Smooth muscle cell (in vitro differentiated cells): ENCODE measurements at regions not wholly inside any gene's neighbourhood (a gene's known extent, or its start where the extent isn't known, plus 50 kb on each side); places are given as distances from the start of the nearest gene placed in this dataset.
"Not testable (repeated sequence)": the region's sequence is repeated elsewhere in the genome, so short reads cannot be mapped to it uniquely, and the experiment has no call there.

Experiments used
- DNase-seq: peaks from one replicate; lab custom pipeline; 2025; ENCODE audit not compliant: unreplicated experiment; lab: John Stamatoyannopoulos, UW
- H2AFZ ChIP-seq: fragments of 200-600 bp; sonication (generic); 2 replicates; pipeline ENCODE4 v1.6.0; 2016; ENCODE audit warnings: antibody characterized with exemption, low read depth, mild to moderate bottlenecking
- H3F3A ChIP-seq: fragments of 200-600 bp; sonication (generic); 2 replicates; pipeline ENCODE4 v1.6.0; 2017; ENCODE audit warnings: antibody characterized with exemption, low read depth
- H3K27ac ChIP-seq: fragments of 200-600 bp; sonication (generic); 2 replicates; pipeline ENCODE4 v1.5.1; 2016; ENCODE audit warnings: low read depth, mild to moderate bottlenecking
- H3K27me3 ChIP-seq: fragments of 200-600 bp; sonication (generic); 2 replicates; pipeline ENCODE4 v1.6.1; 2016; ENCODE audit warnings: low read depth, mild to moderate bottlenecking
- H3K36me3 ChIP-seq: fragments of 200-600 bp; sonication (generic); 2 replicates; pipeline ENCODE4 v1.5.1; 2016; ENCODE audit warnings: low read depth
- H3K4me1 ChIP-seq: fragments of 200-600 bp; sonication (generic); 2 replicates; pipeline ENCODE4 v1.5.1; 2016; ENCODE audit warnings: low read depth
- H3K4me2 ChIP-seq: fragments of 200-600 bp; sonication (generic); 2 replicates; pipeline ENCODE4 v1.6.0; 2016; ENCODE audit warnings: mild to moderate bottlenecking
- H3K4me3 ChIP-seq: fragments of 200-600 bp; sonication (generic); 2 replicates; pipeline ENCODE4 v1.5.1; 2016; ENCODE audit warnings: mild to moderate bottlenecking
- H3K79me2 ChIP-seq: fragments of 200-600 bp; sonication (generic); 2 replicates; pipeline ENCODE4 v1.6.0; 2016; ENCODE audit warnings: low read depth, mild to moderate bottlenecking
- H3K9ac ChIP-seq: fragments of 200-600 bp; sonication (generic); 2 replicates; pipeline ENCODE4 v1.6.0; 2016; ENCODE audit warnings: low read depth
- H3K9me3 ChIP-seq: fragments of 200-600 bp; sonication (generic); replicated peaks from 2 replicates; pipeline ENCODE4 v1.5.1; 2016; ENCODE audit warnings: low read depth
- H4K20me1 ChIP-seq: fragments of 200-600 bp; sonication (generic); 2 replicates; pipeline ENCODE4 v1.6.0; 2016; ENCODE audit warnings: low read depth
- WGBS: methylation state at CpG from one replicate; pipeline ENCODE4 v1.1.7; 2016; ENCODE audit warnings: low lambda C conversion rate; 5-methylcytosine and 5-hydroxymethylcytosine counted together
- TF ChIP-seq, protein P1 (sequence below): fragments of 200-600 bp; sonication (generic); IDR thresholded peaks from 2 replicates; pipeline ENCODE4 v1.5.1; 2017; ENCODE audit warnings: borderline replicate concordance, mild to moderate bottlenecking, antibody characterized with exemption; ENCODE audit not compliant: insufficient read depth, poor library complexity, severe bottlenecking

DNA sequence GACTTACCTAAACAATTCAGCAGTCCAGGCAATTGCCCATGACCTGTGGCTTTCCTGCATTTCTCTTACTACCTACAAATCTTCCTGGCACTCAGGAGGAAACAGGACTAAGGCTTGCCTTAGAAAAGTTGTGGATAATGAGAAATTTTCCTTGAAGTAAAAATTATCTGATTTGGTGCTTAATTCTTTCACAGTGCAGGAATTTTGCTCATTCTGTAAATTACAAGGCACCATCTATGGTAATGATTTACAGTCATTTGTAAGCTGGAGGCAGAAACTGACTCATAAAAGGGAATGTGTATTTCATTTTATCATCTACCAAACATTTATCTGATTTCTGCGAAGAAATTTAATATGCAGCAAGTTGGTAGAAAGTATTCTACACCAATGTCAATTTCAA, 211.5 kb upstream of the FKBP1C start:
- H3K4me3 ChIP-seq: no peak overlapping the region
- 76% methylated on average over 1 of the region's 1 CpG for WGBS
- H3K9me3 ChIP-seq: no peaks in the 10 kb centered on the region
- peak overlapping the region; percentile 65 for H2AFZ ChIP-seq
- H3K4me2 ChIP-seq: peak overlapping the region; percentile 60
- peak overlapping the region; percentile 13 for H3K9ac ChIP-seq
- no peaks in the 10 kb centered on the region for H4K20me1 ChIP-seq
- H3K36me3 ChIP-seq: no peaks in the 10 kb centered on the region
- DNase-seq: no peak
- no peaks in the 10 kb centered on the region for H3K27me3 ChIP-seq
- no peaks in the 10 kb centered on the region for H3F3A ChIP-seq
- H3K79me2 ChIP-seq: no peaks in the 10 kb centered on the region
- TF ChIP-seq, protein P1, sequence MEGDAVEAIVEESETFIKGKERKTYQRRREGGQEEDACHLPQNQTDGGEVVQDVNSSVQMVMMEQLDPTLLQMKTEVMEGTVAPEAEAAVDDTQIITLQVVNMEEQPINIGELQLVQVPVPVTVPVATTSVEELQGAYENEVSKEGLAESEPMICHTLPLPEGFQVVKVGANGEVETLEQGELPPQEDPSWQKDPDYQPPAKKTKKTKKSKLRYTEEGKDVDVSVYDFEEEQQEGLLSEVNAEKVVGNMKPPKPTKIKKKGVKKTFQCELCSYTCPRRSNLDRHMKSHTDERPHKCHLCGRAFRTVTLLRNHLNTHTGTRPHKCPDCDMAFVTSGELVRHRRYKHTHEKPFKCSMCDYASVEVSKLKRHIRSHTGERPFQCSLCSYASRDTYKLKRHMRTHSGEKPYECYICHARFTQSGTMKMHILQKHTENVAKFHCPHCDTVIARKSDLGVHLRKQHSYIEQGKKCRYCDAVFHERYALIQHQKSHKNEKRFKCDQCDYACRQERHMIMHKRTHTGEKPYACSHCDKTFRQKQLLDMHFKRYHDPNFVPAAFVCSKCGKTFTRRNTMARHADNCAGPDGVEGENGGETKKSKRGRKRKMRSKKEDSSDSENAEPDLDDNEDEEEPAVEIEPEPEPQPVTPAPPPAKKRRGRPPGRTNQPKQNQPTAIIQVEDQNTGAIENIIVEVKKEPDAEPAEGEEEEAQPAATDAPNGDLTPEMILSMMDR: no peak
- H3K4me1 ChIP-seq: peaks cover 20% of the 10 kb centered on the region
- peak overlapping the region; percentile 86 for H3K27ac ChIP-seq

- not testable (repeated sequence) for H3K9ac ChIP-seq, DNase-seq, H2AFZ ChIP-seq, H3F3A ChIP-seq, H3K4me2 ChIP-seq, H4K20me1 ChIP-seq, H3K9me3 ChIP-seq, H3K4me3 ChIP-seq, H3K79me2 ChIP-seq, H3K27ac ChIP-seq, H3K27me3 ChIP-seq, H3K36me3 ChIP-seq, H3K4me1 ChIP-seq
- 97% methylated on average over 7 of the region's 7 CpGs for WGBS
Observed at GRCh38 chr6:63006018-63006417, 205.3 kb upstream of the FKBP1C start.

DNA sequence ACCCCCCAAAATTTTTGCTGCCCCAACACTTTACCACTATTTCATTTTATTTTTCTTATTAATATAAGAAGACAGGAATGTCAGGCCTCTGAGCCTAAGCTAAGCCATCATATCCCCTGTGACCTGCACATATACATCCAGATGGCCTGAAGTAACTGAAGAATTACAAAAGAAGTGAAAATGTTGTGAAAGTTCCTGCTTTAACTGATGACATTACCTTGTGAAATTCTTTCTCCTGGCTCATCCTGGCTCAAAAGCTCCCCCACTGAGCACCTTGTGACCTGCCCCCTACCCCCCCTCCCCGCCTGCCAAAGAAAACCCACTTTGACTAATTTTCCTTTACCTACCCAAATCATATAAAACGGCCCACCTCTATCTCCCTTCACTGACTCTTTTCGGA, 200.3 kb upstream of the FKBP1C start:
- not testable (repeated sequence) for H3K4me1 ChIP-seq, H3K9me3 ChIP-seq, H3K36me3 ChIP-seq, H3K27ac ChIP-seq, H3K27me3 ChIP-seq, H3K79me2 ChIP-seq, H3F3A ChIP-seq, H4K20me1 ChIP-seq, H3K4me2 ChIP-seq, H3K9ac ChIP-seq, DNase-seq, H3K4me3 ChIP-seq
- H2AFZ ChIP-seq: peak overlapping the region; percentile 58
- 60% methylated on average over 3 of the region's 3 CpGs for WGBS

- Histone ChIP-seq H3K4me3 (no peak overlapping the region), H3K36me3 (no peaks in the 10 kb centered on the region), H3K27ac (peak overlapping the region; percentile 19), H4K20me1 (no peaks in the 10 kb centered on the region), H2AFZ (peak overlapping the region; percentile 72), H3K27me3 (no peaks in the 10 kb centered on the region), H3K4me2 (peak overlapping the region; percentile 40), H3K9ac (no peak overlapping the region), H3K4me1 (no peaks in the 10 kb centered on the region), H3K9me3 (no peaks in the 10 kb centered on the region), H3F3A (no peaks in the 10 kb centered on the region), H3K79me2 (no peaks in the 10 kb centered on the region)
- 44% methylated on average over 1 of the region's 1 CpG for WGBS
- DNase-seq: no peak
- TF ChIP-seq, protein P1: no peak
Observed at GRCh38 chr6:63014290-63014689, 197.0 kb upstream of the FKBP1C start.

- Histone ChIP-seq H3K79me2 (no peaks in the 10 kb centered on the region), H3K27me3 (no peaks in the 10 kb centered on the region), H3F3A (no peaks in the 10 kb centered on the region), H4K20me1 (no peaks in the 10 kb centered on the region), H3K27ac (no peak overlapping the region), H3K4me3 (no peak overlapping the region), H3K9me3 (no peaks in the 10 kb centered on the region), H3K4me1 (no peaks in the 10 kb centered on the region), H3K9ac (no peak overlapping the region), H2AFZ (no peak overlapping the region), H3K4me2 (no peak overlapping the region), H3K36me3 (no peaks in the 10 kb centered on the region)
- WGBS: 63% methylated on average over 2 of the region's 2 CpGs
- TF ChIP-seq, protein P1: no peak
- no peak for DNase-seq
Observed at GRCh38 chr6:63022631-63023030, 188.6 kb upstream of the FKBP1C start.
